OCI-LY7 (cell line): ENCODE measurements at regions not wholly inside any gene's neighbourhood (a gene's known extent, or its start where the extent isn't known, plus 50 kb on each side); places are given as distances from the start of the nearest gene placed in this dataset.

Experiments used
- BruUV-seq: library from RNA; stranded (reverse); fragments of 400-500 nt; replicated peaks from 2 replicates; lab custom pipeline; 2021; lab: Mats Ljungman, UMichigan
- CTCF ChIA-PET: fragments of 300-600 bp; sonication (Branson Sonifier 250); formaldehyde crosslinking; loops from one replicate; lab custom pipeline; 2022; ENCODE audit warnings: antibody characterized with exemption; ENCODE audit not compliant: unreplicated experiment; lab: Charles Lee
- POLR2A ChIA-PET: fragments of 300-600 bp; sonication (Branson Sonifier 250); formaldehyde crosslinking; loops from one replicate; lab custom pipeline; 2022; ENCODE audit warnings: antibody characterized with exemption; lab: Charles Lee
- DNase-seq: peaks from one replicate; pipeline ENCODE4 v3.0.0-alpha.2; 2015; ENCODE audit warnings: low spot score
- H2AFZ ChIP-seq: fragments of 200-600 bp; sonication (generic), shearing (Covaris generic); 2 replicates; pipeline ENCODE4 v1.6.1; 2014; ENCODE audit warnings: mild to moderate bottlenecking, antibody characterized with exemption, low read length, moderate library complexity
- H3K27ac ChIP-seq: fragments of 200-600 bp; sonication (generic); 2 replicates; pipeline ENCODE4 v1.5.1; 2014; ENCODE audit warnings: mixed run types, low read depth, mild to moderate bottlenecking, moderate library complexity, low read length, inconsistent platforms; ENCODE audit not compliant: poor library complexity, severe bottlenecking
- H3K36me3 ChIP-seq: fragments of 200-600 bp; sonication (generic); 2 replicates; pipeline ENCODE4 v1.6.1; 2014; ENCODE audit warnings: mild to moderate bottlenecking, antibody characterized with exemption, low read length, moderate library complexity, mixed read lengths; ENCODE audit not compliant: insufficient read depth
- H3K4me1 ChIP-seq: fragments of 200-600 bp; sonication (generic); 2 replicates; pipeline ENCODE4 v1.5.1; 2014; ENCODE audit warnings: mild to moderate bottlenecking, low read length; ENCODE audit not compliant: insufficient read depth, poor library complexity, severe bottlenecking
- H3K4me2 ChIP-seq: fragments of 200-600 bp; sonication (generic); 2 replicates; pipeline ENCODE4 v1.6.1; 2014; ENCODE audit warnings: mild to moderate bottlenecking, low read length
- H3K4me3 ChIP-seq: fragments of 200-600 bp; sonication (generic); 2 replicates; pipeline ENCODE4 v1.5.1; 2014; ENCODE audit warnings: mild to moderate bottlenecking, low read depth, low read length; ENCODE audit not compliant: poor library complexity, severe bottlenecking
- H3K79me2 ChIP-seq: fragments of 200-600 bp; sonication (generic); 2 replicates; pipeline ENCODE4 v1.6.1; 2016; ENCODE audit warnings: low read depth, mild to moderate bottlenecking, low read length, moderate library complexity, mixed read lengths; ENCODE audit not compliant: insufficient read depth
- H3K9me2 ChIP-seq: fragments of 200-600 bp; sonication (generic); 2 replicates; pipeline ENCODE4 v1.6.1; 2016; ENCODE audit warnings: mild to moderate bottlenecking, low read length, mixed read lengths; ENCODE audit not compliant: insufficient read depth
- H3K9me3 ChIP-seq: fragments of 200-600 bp; sonication (generic); 2 replicates; pipeline ENCODE4 v1.6.1; 2014; ENCODE audit warnings: mild to moderate bottlenecking, mixed run types, low read length, mixed read lengths
- H4K20me1 ChIP-seq: fragments of 200-600 bp; sonication (generic); 2 replicates; pipeline ENCODE4 v1.6.1; 2014; ENCODE audit warnings: mild to moderate bottlenecking, antibody characterized with exemption, low read length, moderate library complexity, mixed read lengths; ENCODE audit not compliant: insufficient read depth
- CTCF ChIP-seq: fragments of 200-600 bp; sonication (generic); conservative IDR thresholded peaks from 2 replicates; pipeline ENCODE4 v1.5.1; 2014; ENCODE audit warnings: mild to moderate bottlenecking, antibody characterized with exemption, low read length, moderate library complexity, mixed read lengths
- EZH2phosphoT487 ChIP-seq: fragments of 200-600 bp; sonication (generic); IDR thresholded peaks from 2 replicates; pipeline ENCODE4 v1.6.1; 2018; ENCODE audit warnings: low read depth, borderline replicate concordance, mild to moderate bottlenecking, mixed run types, antibody characterized with exemption, low read length, moderate library complexity, mixed read lengths
- intact Hi-C: fragments of 100-400 bp; cut with micrococcal nuclease; formaldehyde crosslinking; loops from one replicate; pipeline ENCODE4 v1.10.0; 2022; ENCODE audit not compliant: unreplicated experiment

GRCh38 chrX:5646818-5647217, 581.8 kb downstream of the NLGN4X start:
- BruUV-seq, result no TSS peak
- ChIA-PET CTCF (no interaction called here), POLR2A (interaction anchor here (1.1 kb wide), 1 partner anchor 9 kb away, joined by 3 read pairs; no protein-coding TSS in a partner anchor)
- no peaks in the 10 kb centered on the region for H4K20me1 ChIP-seq
- H3K9me3 ChIP-seq, result no peaks in the 10 kb centered on the region
- TF ChIP-seq EZH2phosphoT487 (no peak), CTCF (no peak)
- H3K79me2 ChIP-seq, result no peaks in the 10 kb centered on the region
- peak overlapping the region; percentile 80 for H3K4me2 ChIP-seq
- peak; percentile 82 for DNase-seq
- intact Hi-C loops, result loop anchor here (5.0 to 10.0 kb wide), 2 partner anchors 260 to 482 kb away; no protein-coding TSS in a partner anchor
- H2AFZ ChIP-seq, result no peak overlapping the region
- H3K27ac ChIP-seq, result peak overlapping the region; percentile 64
- peak overlapping the region; percentile 40 for H3K4me3 ChIP-seq
- no peaks in the 10 kb centered on the region for H3K9me2 ChIP-seq
- no peaks in the 10 kb centered on the region for H3K36me3 ChIP-seq
- peaks cover 64% of the 10 kb centered on the region for H3K4me1 ChIP-seq

- H3K27ac ChIP-seq, result no peak overlapping the region
- H3K4me1 ChIP-seq, result peaks cover 60% of the 10 kb centered on the region
- ChIA-PET CTCF (interaction anchor here (0.6 kb wide), 1 partner anchor 53 kb away, joined by 3 read pairs; no protein-coding TSS in a partner anchor), POLR2A (no interaction called here)
- H3K4me2 ChIP-seq, result peak overlapping the region; percentile 55
- no peaks in the 10 kb centered on the region for H3K36me3 ChIP-seq
- no peaks in the 10 kb centered on the region for H4K20me1 ChIP-seq
- TF ChIP-seq EZH2phosphoT487 (no peak), CTCF (no peak)
- intact Hi-C loops, result loop anchor here (5.0 to 10.0 kb wide), 2 partner anchors 257 to 480 kb away; no protein-coding TSS in a partner anchor
- no peaks in the 10 kb centered on the region for H3K79me2 ChIP-seq
- no peak overlapping the region for H3K4me3 ChIP-seq
- H3K9me3 ChIP-seq, result no peaks in the 10 kb centered on the region
- H2AFZ ChIP-seq, result no peak overlapping the region
- peak; percentile 46 for DNase-seq
- no TSS peak for BruUV-seq
- H3K9me2 ChIP-seq, result no peaks in the 10 kb centered on the region
Observed at GRCh38 chrX:5644776-5645175, 583.9 kb downstream of the NLGN4X start.

- Histone ChIP-seq H3K9me2 (no peaks in the 10 kb centered on the region), H3K27ac (no peak overlapping the region), H3K4me1 (peaks cover 15% of the 10 kb centered on the region), H3K9me3 (no peaks in the 10 kb centered on the region), H3K79me2 (no peaks in the 10 kb centered on the region), H3K4me2 (no peak overlapping the region), H4K20me1 (no peaks in the 10 kb centered on the region), H2AFZ (no peak overlapping the region), H3K36me3 (no peaks in the 10 kb centered on the region), H3K4me3 (no peak overlapping the region)
- intact Hi-C loops, result loop anchor here (10.0 kb wide), 1 partner anchor 475 kb away; no protein-coding TSS in a partner anchor
- no peak for TF ChIP-seq EZH2phosphoT487
- TF ChIP-seq CTCF, result no peak
- CTCF ChIA-PET, result no interaction called here
- DNase-seq, result no peak
- POLR2A ChIA-PET, result interaction anchor here (0.6 kb wide), 1 partner anchor 272 kb away, joined by 3 read pairs; no protein-coding TSS in a partner anchor
- no TSS peak for BruUV-seq
Observed at GRCh38 chrX:5640071-5640470, 588.6 kb downstream of the NLGN4X start.
